ENCODE measurements at regions not wholly inside any gene's neighbourhood (a gene's known extent, or its start where the extent isn't known, plus 50 kb on each side); places are given as distances from the start of the nearest gene placed in this dataset.
"Not testable (repeated sequence)": the region's sequence is repeated elsewhere in the genome, so short reads cannot be mapped to it uniquely, and the experiment has no call there.

GRCh38 chr2:239594772-239595608 is 194.2 kb upstream of the HDAC4 start:
- DNase-seq: no peak

- no peak for DNase-seq
These were observed 193.4 kb upstream of the HDAC4 start for GRCh38 chr2:239594019-239594771.

GRCh38 chr2:239593455-239593854 is 192.6 kb upstream of the HDAC4 start:
- DNase-seq: no peak

GRCh38 chr2:239592629-239593290 is 191.9 kb upstream of the HDAC4 start:
- not testable (repeated sequence) for DNase-seq

GRCh38 chr2:239590995-239591915 is 190.4 kb upstream of the HDAC4 start:
- DNase-seq: no peak

GRCh38 chr2:239590276-239590675 is 189.5 kb upstream of the HDAC4 start:
- no peak for DNase-seq

- DNase-seq: no peak
These were observed 189.0 kb upstream of the HDAC4 start for GRCh38 chr2:239589833-239590232.

- DNase-seq: no peak
These were observed 188.5 kb upstream of the HDAC4 start for GRCh38 chr2:239589270-239589825.

GRCh38 chr2:239588451-239589269 is 187.8 kb upstream of the HDAC4 start:
- no peak for DNase-seq

- DNase-seq: no peak
These were observed 187.0 kb upstream of the HDAC4 start for GRCh38 chr2:239587841-239588240.

GRCh38 chr2:239587311-239587731 is 186.5 kb upstream of the HDAC4 start:
- no peak for DNase-seq

GRCh38 chr2:239586651-239587310 is 186.0 kb upstream of the HDAC4 start:
- no peak for DNase-seq

- DNase-seq: no peak
These were observed 184.6 kb upstream of the HDAC4 start for GRCh38 chr2:239585422-239585821.

GRCh38 chr2:239584986-239585385 is 184.2 kb upstream of the HDAC4 start:
- no peak for DNase-seq

GRCh38 chr2:239583879-239584859 is 183.3 kb upstream of the HDAC4 start:
- no peak for DNase-seq

- no peak for DNase-seq
These were observed 182.5 kb upstream of the HDAC4 start for GRCh38 chr2:239583171-239583878.

- DNase-seq: no peak
These were observed 181.7 kb upstream of the HDAC4 start for GRCh38 chr2:239582476-239582875.

GRCh38 chr2:239581352-239581901 is 180.6 kb upstream of the HDAC4 start:
- no peak for DNase-seq

- no peak for DNase-seq
These were observed 179.3 kb upstream of the HDAC4 start for GRCh38 chr2:239580199-239580527.

All from NCI-H187 (cell line).